PC-3 (cell line): ENCODE measurements at regions not wholly inside any gene's neighbourhood (a gene's known extent, or its start where the extent isn't known, plus 50 kb on each side); places are given as distances from the start of the nearest gene placed in this dataset.

Source experiments
- ATAC-seq: fragments of 200-7000 bp; cut with Tn5 transposase; 2 replicates; pipeline ENCODE4 v1.9.1; 2020; ENCODE audit warnings: mild to moderate bottlenecking, moderate library complexity
- BruUV-seq: library from RNA; stranded (reverse); fragments of 400-500 nt; replicated peaks from 2 replicates; lab custom pipeline; 2021; lab: Mats Ljungman, UMichigan
- CTCF ChIA-PET: fragments of 300-600 bp; sonication (Branson Sonifier 250); formaldehyde crosslinking; loops from one replicate; lab custom pipeline; 2022; ENCODE audit warnings: antibody characterized with exemption; lab: Charles Lee
- POLR2A ChIA-PET: fragments of 300-600 bp; sonication (Branson Sonifier 250); formaldehyde crosslinking; loops from one replicate; lab custom pipeline; 2022; ENCODE audit warnings: antibody characterized with exemption; ENCODE audit not compliant: unreplicated experiment; lab: Charles Lee
- DNase-seq: peaks from one replicate; pipeline ENCODE4 v3.0.0-alpha.2; 2015
- H2AFZ ChIP-seq: fragments of 300-600 bp; sonication (generic); 2 replicates; pipeline ENCODE4 v1.6.0; 2016; ENCODE audit warnings: antibody characterized with exemption, low read length
- H3F3A ChIP-seq: fragments of 300-600 bp; sonication (generic); one replicate; pipeline ENCODE4 v1.6.0; 2017; ENCODE audit warnings: antibody characterized with exemption, low read length, control low read depth, mild to moderate bottlenecking; ENCODE audit not compliant: unreplicated experiment
- H3K27ac ChIP-seq: fragments of 300-600 bp; sonication (generic); 2 replicates; pipeline ENCODE4 v1.5.1; 2016; ENCODE audit warnings: mild to moderate bottlenecking, low read length
- H3K27me3 ChIP-seq: fragments of 300-600 bp; sonication (generic); 2 replicates; pipeline ENCODE4 v1.6.1; 2016; ENCODE audit warnings: low read length, mixed read lengths
- H3K36me3 ChIP-seq: fragments of 300-600 bp; sonication (generic); 2 replicates; pipeline ENCODE4 v1.6.1; 2016; ENCODE audit warnings: low read depth, mixed run types, low read length, mixed read lengths
- H3K4me1 ChIP-seq: fragments of 300-600 bp; sonication (generic); 2 replicates; pipeline ENCODE4 v1.5.1; 2016; ENCODE audit warnings: low read length; ENCODE audit not compliant: insufficient read depth
- H3K4me2 ChIP-seq: fragments of 300-600 bp; sonication (generic); 2 replicates; pipeline ENCODE4 v1.6.0; 2016; ENCODE audit warnings: low read length
- H3K4me3 ChIP-seq: fragments of 300-600 bp; sonication (generic); 2 replicates; pipeline ENCODE4 v1.5.1; 2016; ENCODE audit warnings: mild to moderate bottlenecking, low read length, mixed read lengths
- H3K79me2 ChIP-seq: fragments of 300-600 bp; sonication (generic); 2 replicates; pipeline ENCODE4 v1.6.1; 2017; ENCODE audit warnings: low read length, mixed read lengths
- H3K9ac ChIP-seq: fragments of 300-600 bp; sonication (generic); 2 replicates; pipeline ENCODE4 v1.6.0; 2016; ENCODE audit warnings: mild to moderate bottlenecking, low read length
- H3K9me2 ChIP-seq: fragments of 300-600 bp; sonication (generic); replicated peaks from 2 replicates; pipeline ENCODE4 v1.6.1; 2016; ENCODE audit warnings: mixed run types, low read length, mixed read lengths
- H3K9me3 ChIP-seq: fragments of 300-600 bp; sonication (generic); 2 replicates; pipeline ENCODE4 v1.6.1; 2016; ENCODE audit warnings: low read length, mixed read lengths
- H4K20me1 ChIP-seq: fragments of 300-600 bp; sonication (generic); 2 replicates; pipeline ENCODE4 v1.6.1; 2016; ENCODE audit warnings: low read length, mixed read lengths
- EZH2 ChIP-seq: fragments of 300-600 bp; sonication (generic); IDR thresholded peaks from one replicate; pipeline ENCODE4 v1.6.1; 2017; ENCODE audit warnings: antibody characterized with exemption, mild to moderate bottlenecking, low read length; ENCODE audit not compliant: unreplicated experiment
- EZH2phosphoT487 ChIP-seq: fragments of 300-600 bp; sonication (generic); IDR thresholded peaks from 2 replicates; pipeline ENCODE4 v1.6.1; 2018; ENCODE audit warnings: mild to moderate bottlenecking, antibody characterized with exemption, low read length, borderline replicate concordance
- intact Hi-C: fragments of 100-400 bp; cut with micrococcal nuclease; formaldehyde crosslinking; loops from 2 replicates; pipeline ENCODE4 v1.9.0; 2023
- TF ChIP-seq, protein P1 (sequence below): fragments of 300-600 bp; sonication (generic); conservative IDR thresholded peaks from 2 replicates; pipeline ENCODE4 v1.5.1; 2017; ENCODE audit warnings: antibody characterized with exemption, low read depth, mild to moderate bottlenecking, low read length

DNA sequence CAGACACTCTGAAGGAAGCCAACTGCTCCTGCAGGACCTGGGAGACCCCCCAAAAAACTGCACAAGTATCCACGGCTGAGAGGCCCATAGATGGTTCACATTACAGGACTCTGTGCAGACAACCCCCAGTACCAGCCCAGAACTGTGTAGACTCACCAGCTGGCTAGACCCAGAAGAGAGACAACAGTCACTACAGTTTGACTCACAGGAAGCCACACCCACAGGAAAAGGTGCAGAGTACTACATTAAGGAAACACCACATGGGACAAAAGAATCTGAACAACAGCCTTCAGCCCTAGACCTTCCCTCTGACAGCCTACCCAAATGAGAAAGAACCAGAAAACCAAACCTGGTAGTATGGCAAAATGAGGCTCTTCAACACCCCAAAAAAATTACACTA lies 281.2 kb upstream of the RGMB start:
- Histone ChIP-seq H3K36me3 (no peaks in the 10 kb centered on the region), H3F3A (no peaks in the 10 kb centered on the region), H3K9ac (no peak overlapping the region), H2AFZ (0 out of 2 replicates have a peak overlapping the region, but pooled peaks have one; percentile 19), H3K4me2 (no peak overlapping the region), H4K20me1 (no peaks in the 10 kb centered on the region), H3K27ac (no peak overlapping the region), H3K9me3 (no peaks in the 10 kb centered on the region), H3K79me2 (no peaks in the 10 kb centered on the region), H3K4me1 (peaks cover 5% of the 10 kb centered on the region; the same call in 1 of the 2 replicates), H3K9me2 (no peaks in the 10 kb centered on the region), H3K4me3 (no peak overlapping the region), H3K27me3 (no peaks in the 10 kb centered on the region)
- peak; percentile 94 for ATAC-seq
- ChIA-PET POLR2A (no interaction called here), CTCF (no interaction called here)
- DNase-seq: peak; percentile 66
- intact Hi-C loops: no loop called here
- BruUV-seq: no TSS peak
- TF ChIP-seq, protein P1, sequence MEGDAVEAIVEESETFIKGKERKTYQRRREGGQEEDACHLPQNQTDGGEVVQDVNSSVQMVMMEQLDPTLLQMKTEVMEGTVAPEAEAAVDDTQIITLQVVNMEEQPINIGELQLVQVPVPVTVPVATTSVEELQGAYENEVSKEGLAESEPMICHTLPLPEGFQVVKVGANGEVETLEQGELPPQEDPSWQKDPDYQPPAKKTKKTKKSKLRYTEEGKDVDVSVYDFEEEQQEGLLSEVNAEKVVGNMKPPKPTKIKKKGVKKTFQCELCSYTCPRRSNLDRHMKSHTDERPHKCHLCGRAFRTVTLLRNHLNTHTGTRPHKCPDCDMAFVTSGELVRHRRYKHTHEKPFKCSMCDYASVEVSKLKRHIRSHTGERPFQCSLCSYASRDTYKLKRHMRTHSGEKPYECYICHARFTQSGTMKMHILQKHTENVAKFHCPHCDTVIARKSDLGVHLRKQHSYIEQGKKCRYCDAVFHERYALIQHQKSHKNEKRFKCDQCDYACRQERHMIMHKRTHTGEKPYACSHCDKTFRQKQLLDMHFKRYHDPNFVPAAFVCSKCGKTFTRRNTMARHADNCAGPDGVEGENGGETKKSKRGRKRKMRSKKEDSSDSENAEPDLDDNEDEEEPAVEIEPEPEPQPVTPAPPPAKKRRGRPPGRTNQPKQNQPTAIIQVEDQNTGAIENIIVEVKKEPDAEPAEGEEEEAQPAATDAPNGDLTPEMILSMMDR: no peak
- no peak for TF ChIP-seq EZH2
- no peak for TF ChIP-seq EZH2phosphoT487

- DNase-seq (no peak), ATAC-seq (no peak)
- Histone ChIP-seq H3K9me2 (no peaks in the 10 kb centered on the region), H4K20me1 (no peaks in the 10 kb centered on the region), H3K36me3 (no peaks in the 10 kb centered on the region), H3K27me3 (no peaks in the 10 kb centered on the region), H3K4me3 (no peak overlapping the region), H3K79me2 (no peaks in the 10 kb centered on the region), H3K9me3 (no peaks in the 10 kb centered on the region), H3K27ac (no peak overlapping the region), H2AFZ (no peak overlapping the region), H3K4me1 (peaks cover under 1% of the 10 kb centered on the region; the same call in 1 of the 2 replicates), H3F3A (no peaks in the 10 kb centered on the region), H3K4me2 (no peak overlapping the region), H3K9ac (no peak overlapping the region)
- intact Hi-C loops: no loop called here
- CTCF ChIA-PET: no interaction called here
- POLR2A ChIA-PET: no interaction called here
- TF ChIP-seq, protein P1: no peak
- TF ChIP-seq EZH2phosphoT487: no peak
- no peak for TF ChIP-seq EZH2
- no TSS peak for BruUV-seq
Observed at GRCh38 chr5:98497418-98497817, 276.0 kb upstream of the RGMB start.

GRCh38 chr5:98498028-98498427 lies 275.4 kb upstream of the RGMB start:
- ATAC-seq: no peak
- Histone ChIP-seq H3K27ac (no peak overlapping the region), H3K27me3 (no peaks in the 10 kb centered on the region), H3K36me3 (no peaks in the 10 kb centered on the region), H2AFZ (no peak overlapping the region), H3F3A (no peaks in the 10 kb centered on the region), H4K20me1 (no peaks in the 10 kb centered on the region), H3K4me1 (no peaks in the 10 kb centered on the region), H3K9ac (no peak overlapping the region), H3K4me2 (no peak overlapping the region), H3K4me3 (no peak overlapping the region), H3K9me2 (no peaks in the 10 kb centered on the region), H3K9me3 (no peaks in the 10 kb centered on the region), H3K79me2 (no peaks in the 10 kb centered on the region)
- intact Hi-C loops: no loop called here
- no TSS peak for BruUV-seq
- no peak for TF ChIP-seq EZH2
- TF ChIP-seq EZH2phosphoT487: no peak
- TF ChIP-seq, protein P1: no peak
- POLR2A ChIA-PET: no interaction called here
- CTCF ChIA-PET: no interaction called here
- no peak for DNase-seq
